Esophagus muscularis mucosa (tissue), 3 donors: ENCODE measurements at regions not wholly inside any gene's neighbourhood (a gene's known extent, or its start where the extent isn't known, plus 50 kb on each side); places are given as distances from the start of the nearest gene placed in this dataset.

Experiments used
- POLR2A ChIP-seq: fragments of 450-650 bp; IDR thresholded peaks from one replicate; pipeline ENCODE4 v1.6.1; 2017; ENCODE audit warnings: antibody characterized with exemption, moderate library complexity, mild to moderate bottlenecking, low read depth
- TF ChIP-seq, protein P1 (sequence below), 3 experiments: fragments of 200-600 bp in 2 of 3; fragments of 450-650 bp in 1 of 3; sonication (generic) in 2 of 3; IDR thresholded peaks; one replicate each; pipeline ENCODE4 v1.5.1; 2017 to 2019; ENCODE audit warnings: antibody characterized with exemption in 3 of 3, mild to moderate bottlenecking in 2 of 3, moderate library complexity in 1 of 3

DNA sequence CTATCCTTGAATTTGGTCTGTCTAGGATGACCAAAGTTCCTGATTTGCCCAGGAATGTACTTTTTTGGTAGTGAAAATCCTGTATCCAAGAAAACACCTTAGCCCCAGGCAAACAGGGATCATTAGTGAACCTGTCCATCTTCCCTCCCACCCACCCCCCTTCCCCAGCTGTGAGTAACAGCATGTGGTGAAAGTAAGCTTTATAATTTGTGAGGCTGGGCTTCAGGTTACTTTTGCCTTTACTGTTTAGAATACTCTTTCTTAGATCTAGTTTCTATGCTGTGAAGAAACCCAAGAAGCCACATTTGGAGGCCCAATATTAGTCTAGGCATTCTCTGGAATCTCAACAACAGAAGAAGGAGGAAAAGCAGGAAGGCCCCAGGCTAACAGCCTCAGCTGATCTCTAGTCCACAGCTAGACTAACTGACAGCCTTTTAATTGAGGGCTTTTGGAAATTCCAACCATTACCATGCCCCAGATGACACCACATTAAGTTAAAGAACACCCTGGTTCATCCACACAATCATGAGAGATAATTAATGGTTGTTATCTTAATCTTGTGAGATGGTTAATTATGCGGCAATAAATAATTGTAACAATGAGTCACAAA, 703.0 kb upstream of the NUDT12 start:
- TF ChIP-seq POLR2A = no peak
- TF ChIP-seq, protein P1, sequence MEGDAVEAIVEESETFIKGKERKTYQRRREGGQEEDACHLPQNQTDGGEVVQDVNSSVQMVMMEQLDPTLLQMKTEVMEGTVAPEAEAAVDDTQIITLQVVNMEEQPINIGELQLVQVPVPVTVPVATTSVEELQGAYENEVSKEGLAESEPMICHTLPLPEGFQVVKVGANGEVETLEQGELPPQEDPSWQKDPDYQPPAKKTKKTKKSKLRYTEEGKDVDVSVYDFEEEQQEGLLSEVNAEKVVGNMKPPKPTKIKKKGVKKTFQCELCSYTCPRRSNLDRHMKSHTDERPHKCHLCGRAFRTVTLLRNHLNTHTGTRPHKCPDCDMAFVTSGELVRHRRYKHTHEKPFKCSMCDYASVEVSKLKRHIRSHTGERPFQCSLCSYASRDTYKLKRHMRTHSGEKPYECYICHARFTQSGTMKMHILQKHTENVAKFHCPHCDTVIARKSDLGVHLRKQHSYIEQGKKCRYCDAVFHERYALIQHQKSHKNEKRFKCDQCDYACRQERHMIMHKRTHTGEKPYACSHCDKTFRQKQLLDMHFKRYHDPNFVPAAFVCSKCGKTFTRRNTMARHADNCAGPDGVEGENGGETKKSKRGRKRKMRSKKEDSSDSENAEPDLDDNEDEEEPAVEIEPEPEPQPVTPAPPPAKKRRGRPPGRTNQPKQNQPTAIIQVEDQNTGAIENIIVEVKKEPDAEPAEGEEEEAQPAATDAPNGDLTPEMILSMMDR (IDR thresholded peaks at IDR 0.05) = no peak
